ENCODE measurements at regions not wholly inside any gene's neighbourhood (a gene's known extent, or its start where the extent isn't known, plus 50 kb on each side); places are given as distances from the start of the nearest gene placed in this dataset.

DNA sequence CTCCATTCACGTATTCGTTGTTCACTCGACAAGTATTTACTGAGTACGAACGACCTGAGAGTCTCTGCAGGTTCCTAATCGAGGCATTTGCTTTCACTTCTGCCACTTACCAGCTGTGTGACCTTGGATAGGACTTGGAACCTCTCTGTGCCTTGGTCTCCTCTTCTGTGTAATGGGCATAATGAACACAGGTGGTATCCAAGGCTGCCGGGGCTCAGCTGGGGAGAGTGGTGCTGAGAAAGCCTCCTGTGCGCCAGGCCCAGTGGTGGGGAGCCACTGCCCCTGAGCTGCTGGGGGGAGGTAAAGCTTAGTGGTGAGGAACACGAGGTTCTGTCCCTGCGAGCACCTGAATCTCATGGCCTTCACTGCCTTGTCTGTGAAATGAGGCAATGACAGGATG, 150.7 kb downstream of the IRF8 start:
- TF ChIP-seq BHLHE40 (IDR thresholded peaks at IDR 0.05; ENCODE audit: borderline replicate concordance) = no peak
- no peak for TF ChIP-seq FOXM1 (IDR thresholded peaks at IDR 0.05; ENCODE audit: borderline replicate concordance)
- TF ChIP-seq FOXK2 (IDR thresholded peaks at IDR 0.05) = no peak
- TF ChIP-seq ELF4 (IDR thresholded peaks at IDR 0.05) = no peak
- no peak for TF ChIP-seq FOXA1 (IDR thresholded peaks at IDR 0.05)
